ENCODE measurements at regions not wholly inside any gene's neighbourhood (a gene's known extent, or its start where the extent isn't known, plus 50 kb on each side); places are given as distances from the start of the nearest gene placed in this dataset.

- H3K4me3 ChIP-seq: no peak overlapping the region
- ATAC-seq (no peak), FAIRE-seq (no peak), DNase-seq (ENCODE audit: extremely low read depth in 1 of 4, low spot score in 3 of 4) (no peak)
- H3K36me3 ChIP-seq (ENCODE audit: control insufficient read depth, insufficient read depth, low read length): no peaks in the 10 kb centered on the region
- H3K9ac ChIP-seq (ENCODE audit: insufficient read depth in 1 of 2, low read depth in 2 of 2, low read length in 2 of 2): no peak overlapping the region
- H3K9me3 ChIP-seq (replicated peaks; ENCODE audit: control insufficient read depth, insufficient read depth, low read depth, low read length): no peaks in the 10 kb centered on the region
- no peak overlapping the region for H3K4me2 ChIP-seq (ENCODE audit: insufficient read depth, low read length)
- BruUV-seq (replicated peaks): no TSS peak
- no peaks in the 10 kb centered on the region for H3K27me3 ChIP-seq (ENCODE audit: control insufficient read depth in 2 of 2, insufficient read depth in 2 of 2, low read length in 2 of 2)
- CTCF ChIA-PET (ENCODE audit: low intra/inter-chr PET ratio): no interaction called here
- intact Hi-C loops (cut with micrococcal nuclease): no loop called here
- no peak overlapping the region for H3K27ac ChIP-seq (ENCODE audit: extremely low read depth, low read depth, low read length)
- in situ Hi-C loops (cut with MboI): no loop called here
- no peaks in the 10 kb centered on the region for H3K4me1 ChIP-seq (replicated peaks in 1 of 2; ENCODE audit: control insufficient read depth in 2 of 2, insufficient read depth in 2 of 2, low read length in 2 of 2)
- H3K79me2 ChIP-seq (ENCODE audit: control insufficient read depth, insufficient read depth, low read length): no peaks in the 10 kb centered on the region
- H4K20me1 ChIP-seq (replicated peaks; ENCODE audit: control insufficient read depth, insufficient read depth, low read length): no peaks in the 10 kb centered on the region
- no peaks in the 10 kb centered on the region for H3K9me1 ChIP-seq (ENCODE audit: control insufficient read depth, insufficient read depth, low read length)
- H2AFZ ChIP-seq (ENCODE audit: low read depth, low read length): no peak overlapping the region
- POLR2A ChIA-PET: no interaction called here
- TF ChIP-seq SMAD3 (CRISPR knock-in tag; conservative IDR thresholded peaks at IDR 0.05) (no peak), ZBTB34 (CRISPR knock-in tag; IDR thresholded peaks at IDR 0.05) (no peak), HSF4 (CRISPR knock-in tag; IDR thresholded peaks at IDR 0.05; ENCODE audit: borderline replicate concordance) (no peak), NFYB (IDR thresholded peaks at IDR 0.05; ENCODE audit: extremely low read depth, insufficient read length) (no peak), SP1 (CRISPR knock-in tag; IDR thresholded peaks at IDR 0.05) (no peak)
- TF ChIP-seq, protein P1, sequence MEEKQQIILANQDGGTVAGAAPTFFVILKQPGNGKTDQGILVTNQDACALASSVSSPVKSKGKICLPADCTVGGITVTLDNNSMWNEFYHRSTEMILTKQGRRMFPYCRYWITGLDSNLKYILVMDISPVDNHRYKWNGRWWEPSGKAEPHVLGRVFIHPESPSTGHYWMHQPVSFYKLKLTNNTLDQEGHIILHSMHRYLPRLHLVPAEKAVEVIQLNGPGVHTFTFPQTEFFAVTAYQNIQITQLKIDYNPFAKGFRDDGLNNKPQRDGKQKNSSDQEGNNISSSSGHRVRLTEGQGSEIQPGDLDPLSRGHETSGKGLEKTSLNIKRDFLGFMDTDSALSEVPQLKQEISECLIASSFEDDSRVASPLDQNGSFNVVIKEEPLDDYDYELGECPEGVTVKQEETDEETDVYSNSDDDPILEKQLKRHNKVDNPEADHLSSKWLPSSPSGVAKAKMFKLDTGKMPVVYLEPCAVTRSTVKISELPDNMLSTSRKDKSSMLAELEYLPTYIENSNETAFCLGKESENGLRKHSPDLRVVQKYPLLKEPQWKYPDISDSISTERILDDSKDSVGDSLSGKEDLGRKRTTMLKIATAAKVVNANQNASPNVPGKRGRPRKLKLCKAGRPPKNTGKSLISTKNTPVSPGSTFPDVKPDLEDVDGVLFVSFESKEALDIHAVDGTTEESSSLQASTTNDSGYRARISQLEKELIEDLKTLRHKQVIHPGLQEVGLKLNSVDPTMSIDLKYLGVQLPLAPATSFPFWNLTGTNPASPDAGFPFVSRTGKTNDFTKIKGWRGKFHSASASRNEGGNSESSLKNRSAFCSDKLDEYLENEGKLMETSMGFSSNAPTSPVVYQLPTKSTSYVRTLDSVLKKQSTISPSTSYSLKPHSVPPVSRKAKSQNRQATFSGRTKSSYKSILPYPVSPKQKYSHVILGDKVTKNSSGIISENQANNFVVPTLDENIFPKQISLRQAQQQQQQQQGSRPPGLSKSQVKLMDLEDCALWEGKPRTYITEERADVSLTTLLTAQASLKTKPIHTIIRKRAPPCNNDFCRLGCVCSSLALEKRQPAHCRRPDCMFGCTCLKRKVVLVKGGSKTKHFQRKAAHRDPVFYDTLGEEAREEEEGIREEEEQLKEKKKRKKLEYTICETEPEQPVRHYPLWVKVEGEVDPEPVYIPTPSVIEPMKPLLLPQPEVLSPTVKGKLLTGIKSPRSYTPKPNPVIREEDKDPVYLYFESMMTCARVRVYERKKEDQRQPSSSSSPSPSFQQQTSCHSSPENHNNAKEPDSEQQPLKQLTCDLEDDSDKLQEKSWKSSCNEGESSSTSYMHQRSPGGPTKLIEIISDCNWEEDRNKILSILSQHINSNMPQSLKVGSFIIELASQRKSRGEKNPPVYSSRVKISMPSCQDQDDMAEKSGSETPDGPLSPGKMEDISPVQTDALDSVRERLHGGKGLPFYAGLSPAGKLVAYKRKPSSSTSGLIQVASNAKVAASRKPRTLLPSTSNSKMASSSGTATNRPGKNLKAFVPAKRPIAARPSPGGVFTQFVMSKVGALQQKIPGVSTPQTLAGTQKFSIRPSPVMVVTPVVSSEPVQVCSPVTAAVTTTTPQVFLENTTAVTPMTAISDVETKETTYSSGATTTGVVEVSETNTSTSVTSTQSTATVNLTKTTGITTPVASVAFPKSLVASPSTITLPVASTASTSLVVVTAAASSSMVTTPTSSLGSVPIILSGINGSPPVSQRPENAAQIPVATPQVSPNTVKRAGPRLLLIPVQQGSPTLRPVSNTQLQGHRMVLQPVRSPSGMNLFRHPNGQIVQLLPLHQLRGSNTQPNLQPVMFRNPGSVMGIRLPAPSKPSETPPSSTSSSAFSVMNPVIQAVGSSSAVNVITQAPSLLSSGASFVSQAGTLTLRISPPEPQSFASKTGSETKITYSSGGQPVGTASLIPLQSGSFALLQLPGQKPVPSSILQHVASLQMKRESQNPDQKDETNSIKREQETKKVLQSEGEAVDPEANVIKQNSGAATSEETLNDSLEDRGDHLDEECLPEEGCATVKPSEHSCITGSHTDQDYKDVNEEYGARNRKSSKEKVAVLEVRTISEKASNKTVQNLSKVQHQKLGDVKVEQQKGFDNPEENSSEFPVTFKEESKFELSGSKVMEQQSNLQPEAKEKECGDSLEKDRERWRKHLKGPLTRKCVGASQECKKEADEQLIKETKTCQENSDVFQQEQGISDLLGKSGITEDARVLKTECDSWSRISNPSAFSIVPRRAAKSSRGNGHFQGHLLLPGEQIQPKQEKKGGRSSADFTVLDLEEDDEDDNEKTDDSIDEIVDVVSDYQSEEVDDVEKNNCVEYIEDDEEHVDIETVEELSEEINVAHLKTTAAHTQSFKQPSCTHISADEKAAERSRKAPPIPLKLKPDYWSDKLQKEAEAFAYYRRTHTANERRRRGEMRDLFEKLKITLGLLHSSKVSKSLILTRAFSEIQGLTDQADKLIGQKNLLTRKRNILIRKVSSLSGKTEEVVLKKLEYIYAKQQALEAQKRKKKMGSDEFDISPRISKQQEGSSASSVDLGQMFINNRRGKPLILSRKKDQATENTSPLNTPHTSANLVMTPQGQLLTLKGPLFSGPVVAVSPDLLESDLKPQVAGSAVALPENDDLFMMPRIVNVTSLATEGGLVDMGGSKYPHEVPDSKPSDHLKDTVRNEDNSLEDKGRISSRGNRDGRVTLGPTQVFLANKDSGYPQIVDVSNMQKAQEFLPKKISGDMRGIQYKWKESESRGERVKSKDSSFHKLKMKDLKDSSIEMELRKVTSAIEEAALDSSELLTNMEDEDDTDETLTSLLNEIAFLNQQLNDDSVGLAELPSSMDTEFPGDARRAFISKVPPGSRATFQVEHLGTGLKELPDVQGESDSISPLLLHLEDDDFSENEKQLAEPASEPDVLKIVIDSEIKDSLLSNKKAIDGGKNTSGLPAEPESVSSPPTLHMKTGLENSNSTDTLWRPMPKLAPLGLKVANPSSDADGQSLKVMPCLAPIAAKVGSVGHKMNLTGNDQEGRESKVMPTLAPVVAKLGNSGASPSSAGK (IDR thresholded peaks at IDR 0.05): no peak
- TF ChIP-seq, protein P2, sequence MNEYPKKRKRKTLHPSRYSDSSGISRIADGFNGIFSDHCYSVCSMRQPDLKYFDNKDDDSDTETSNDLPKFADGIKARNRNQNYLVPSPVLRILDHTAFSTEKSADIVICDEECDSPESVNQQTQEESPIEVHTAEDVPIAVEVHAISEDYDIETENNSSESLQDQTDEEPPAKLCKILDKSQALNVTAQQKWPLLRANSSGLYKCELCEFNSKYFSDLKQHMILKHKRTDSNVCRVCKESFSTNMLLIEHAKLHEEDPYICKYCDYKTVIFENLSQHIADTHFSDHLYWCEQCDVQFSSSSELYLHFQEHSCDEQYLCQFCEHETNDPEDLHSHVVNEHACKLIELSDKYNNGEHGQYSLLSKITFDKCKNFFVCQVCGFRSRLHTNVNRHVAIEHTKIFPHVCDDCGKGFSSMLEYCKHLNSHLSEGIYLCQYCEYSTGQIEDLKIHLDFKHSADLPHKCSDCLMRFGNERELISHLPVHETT (CRISPR knock-in tag; conservative IDR thresholded peaks at IDR 0.05 in 1 of 2, IDR thresholded peaks at IDR 0.05 in 1 of 2): no peak
Measured at GRCh38 chr2:221924576-221924975, 352.5 kb upstream of the EPHA4 start.

All from K562 (cell line).